Naive thymus-derived CD8-positive, alpha-beta T cell (primary cell): ENCODE measurements at regions not wholly inside any gene's neighbourhood (a gene's known extent, or its start where the extent isn't known, plus 50 kb on each side); places are given as distances from the start of the nearest gene placed in this dataset.

Experiments
- ATAC-seq, 2 donors: fragments of 150-1000 bp; cut with Tn5 transposase in 1 of 2; sonication (Bioruptor Pico), chemical (Tn5 transposase) in 1 of 2; 1 replicate in 1 of 2; 2 replicates in 1 of 2; pipeline ENCODE4 v1.10.0; 2021; ENCODE audit warnings: mild to moderate bottlenecking in 2 of 2, moderate library complexity in 2 of 2
- POLR2A ChIA-PET: fragments of 350-600 bp; sonication (Branson Sonifier 250); formaldehyde crosslinking; loops from one replicate; lab custom pipeline; 2021; ENCODE audit warnings: antibody characterized with exemption; lab: Charles Lee
- DNase-seq, 10 donors: peaks; one replicate each; pipeline versions ENCODE4 v3.0.0 to v3.0.0-alpha.2; 2020 to 2022
- H3K27ac Mint-ChIP-seq, 10 donors: one replicate each; pipeline ENCODE4 v1.8.0; 2020 to 2022; ENCODE audit warnings: mild to moderate bottlenecking in 10 of 10, mixed read lengths in 10 of 10, moderate library complexity in 4 of 10, inconsistent platforms in 1 of 10
- H3K27me3 Mint-ChIP-seq, 5 donors: one replicate each; pipeline ENCODE4 v1.8.0; 2021 to 2022; ENCODE audit warnings: mixed read lengths in 5 of 5
- H3K36me3 Mint-ChIP-seq, 3 donors: one replicate each; pipeline ENCODE4 v1.8.0; 2020 to 2022; ENCODE audit warnings: mixed read lengths in 3 of 3, mild to moderate bottlenecking in 2 of 3, inconsistent platforms in 1 of 3
- H3K4me1 Mint-ChIP-seq, 4 donors: one replicate each; pipeline ENCODE4 v1.8.0; 2021 to 2022; ENCODE audit warnings: mixed read lengths in 4 of 4
- H3K4me3 Mint-ChIP-seq, 10 donors: one replicate each; pipeline ENCODE4 v1.8.0; 2020 to 2022; ENCODE audit warnings: mild to moderate bottlenecking in 10 of 10, mixed read lengths in 10 of 10, moderate library complexity in 6 of 10, inconsistent platforms in 1 of 10
- H3K9me3 Mint-ChIP-seq, 9 donors: one replicate each; pipeline ENCODE4 v1.8.0; 2020 to 2022; ENCODE audit warnings: mixed read lengths in 9 of 9, mild to moderate bottlenecking in 3 of 9, inconsistent platforms in 1 of 9, moderate library complexity in 1 of 9

DNA sequence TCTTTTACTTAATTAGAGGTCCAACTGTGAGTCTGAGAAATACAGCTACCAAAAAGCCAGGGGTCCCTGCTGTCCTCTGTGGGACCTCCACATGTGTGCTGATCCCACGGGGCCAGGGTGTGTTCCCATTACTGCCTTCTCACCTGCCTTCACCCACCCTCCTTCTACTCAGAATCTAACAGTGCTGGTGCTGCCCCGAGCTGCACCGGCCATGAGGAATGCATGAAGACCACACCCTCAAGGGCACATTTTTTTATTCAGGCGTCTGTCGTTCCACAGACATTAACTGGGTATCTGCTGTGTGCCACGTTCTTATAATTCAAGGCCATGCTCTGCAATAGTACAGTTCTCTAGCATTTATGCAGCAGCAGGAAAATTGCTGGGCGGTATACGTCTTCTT, 188.5 kb upstream of the PFKP start:
- H3K9me3 Mint-ChIP-seq: no peaks in the 10 kb centered on the region
- ATAC-seq: no peak
- no peak overlapping the region for H3K4me3 Mint-ChIP-seq
- H3K27me3 Mint-ChIP-seq: peaks cover 0 to 11% (median 3%) of the 10 kb centered on the region in 5 donors
- DNase-seq: no peak
- H3K27ac Mint-ChIP-seq: no peak overlapping the region
- POLR2A ChIA-PET: no interaction called here
- no peaks in the 10 kb centered on the region for H3K36me3 Mint-ChIP-seq
- H3K4me1 Mint-ChIP-seq: no peaks in the 10 kb centered on the region

DNA sequence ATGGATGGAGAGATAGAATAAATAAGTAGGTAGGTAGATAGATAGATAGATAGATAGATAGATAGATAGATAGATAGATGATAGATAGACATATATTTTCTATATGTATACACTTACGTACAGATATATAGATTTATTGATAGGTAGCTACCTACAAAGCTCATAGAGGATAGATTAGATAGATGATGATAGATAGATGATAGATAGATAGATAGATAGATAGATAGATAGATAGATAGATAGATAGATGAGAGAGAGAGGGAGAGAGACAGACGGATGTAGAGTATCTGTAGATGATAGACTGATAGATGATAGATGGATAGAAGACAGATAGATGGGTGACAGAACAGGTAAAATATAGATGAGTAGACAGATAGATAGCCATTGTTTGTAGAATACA, 191.3 kb upstream of the PFKP start:
- no peak for DNase-seq
- Mint-ChIP-seq H3K4me3 (no peak overlapping the region), H3K27me3 (peaks cover 2 to 22% (median 10%) of the 10 kb centered on the region in 5 donors), H3K4me1 (no peaks in the 10 kb centered on the region), H3K9me3 (no peaks in the 10 kb centered on the region), H3K36me3 (no peaks in the 10 kb centered on the region), H3K27ac (no peak overlapping the region)
- no peak for ATAC-seq
- POLR2A ChIA-PET: no interaction called here

DNA sequence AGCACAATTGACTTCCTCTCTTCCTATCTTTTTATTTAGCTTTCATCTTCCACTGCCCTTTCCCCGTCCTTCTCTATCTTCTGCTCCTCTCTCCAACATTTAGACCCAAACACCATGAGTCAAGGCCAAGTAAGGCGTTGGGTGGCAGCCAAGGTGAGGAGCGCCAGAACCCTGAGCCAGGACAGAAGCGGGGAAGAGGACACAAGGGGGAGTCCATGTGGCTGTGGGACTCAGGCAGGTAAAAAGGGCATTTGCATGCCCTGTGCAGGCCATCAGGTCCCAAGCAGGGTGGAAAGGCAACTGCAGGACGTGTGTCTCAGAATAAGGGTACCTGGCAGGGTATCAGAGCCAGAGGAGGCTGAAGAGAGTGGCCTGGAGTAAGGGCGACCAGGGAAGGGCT, 192.4 kb upstream of the PFKP start:
- DNase-seq: no peak
- no peak overlapping the region for H3K27ac Mint-ChIP-seq
- ATAC-seq: no peak
- POLR2A ChIA-PET: no interaction called here
- H3K4me3 Mint-ChIP-seq: no peak overlapping the region
- no peaks in the 10 kb centered on the region for H3K4me1 Mint-ChIP-seq
- no peaks in the 10 kb centered on the region for H3K36me3 Mint-ChIP-seq
- peaks cover 4 to 15% (median 8%) of the 10 kb centered on the region in 5 donors for H3K27me3 Mint-ChIP-seq
- H3K9me3 Mint-ChIP-seq: no peaks in the 10 kb centered on the region

DNA sequence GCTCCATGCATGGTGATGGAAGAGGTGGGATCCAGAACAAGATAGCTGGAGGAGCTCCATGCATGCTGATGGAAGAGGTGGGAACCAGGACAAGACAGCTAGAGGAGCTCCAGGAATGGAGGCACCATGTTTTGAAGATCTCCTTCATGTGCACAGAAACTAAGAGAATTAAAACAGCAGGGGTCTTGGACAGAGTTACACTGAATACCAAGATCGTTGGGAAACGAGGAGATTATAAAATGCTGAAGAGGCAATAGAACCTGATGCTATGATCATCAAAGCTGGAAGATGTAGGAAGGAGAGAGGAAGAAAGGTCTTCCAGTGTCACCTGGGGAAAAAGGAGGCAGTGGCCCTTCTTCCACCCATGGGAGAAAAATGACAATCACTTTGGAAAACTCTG, 193.6 kb upstream of the PFKP start:
- no peaks in the 10 kb centered on the region for H3K36me3 Mint-ChIP-seq
- no peak for ATAC-seq
- POLR2A ChIA-PET: no interaction called here

DNA sequence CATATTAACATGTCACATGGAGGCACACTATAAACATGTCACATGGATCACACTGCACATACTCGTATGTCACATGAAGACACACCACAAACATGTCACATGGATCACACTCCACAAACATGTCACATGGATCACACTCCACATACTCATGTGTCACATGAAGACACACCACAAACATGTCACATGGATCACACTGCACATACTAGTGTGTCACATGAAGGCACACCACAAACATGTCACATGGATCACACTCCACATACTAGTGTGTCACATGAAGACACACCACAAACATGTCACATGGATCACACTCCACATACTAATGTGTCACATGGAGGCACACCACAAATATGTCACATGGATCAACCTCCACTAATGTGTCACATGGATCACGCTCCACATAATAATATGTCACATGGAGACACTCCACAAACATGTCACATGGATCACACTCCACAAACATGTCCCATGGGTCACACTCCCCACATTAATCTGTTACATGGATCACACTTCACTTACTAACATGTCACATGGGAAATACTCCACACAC, 195.6 kb upstream of the PFKP start:
- H3K27me3 Mint-ChIP-seq: peaks cover 5 to 44% (median 14%) of the 10 kb centered on the region in 5 donors
- POLR2A ChIA-PET: no interaction called here
- no peaks in the 10 kb centered on the region for H3K9me3 Mint-ChIP-seq
- no peak for ATAC-seq
- H3K4me1 Mint-ChIP-seq: no peaks in the 10 kb centered on the region
- H3K4me3 Mint-ChIP-seq: no peak overlapping the region
- no peaks in the 10 kb centered on the region for H3K36me3 Mint-ChIP-seq
- no peak for DNase-seq
- H3K27ac Mint-ChIP-seq: no peak overlapping the region

More for the DNA sequence above, 193.6 kb upstream of the PFKP start:
- Mint-ChIP-seq H3K4me3 (no peak overlapping the region), H3K9me3 (no peaks in the 10 kb centered on the region), H3K27ac (no peak overlapping the region), H3K27me3 (peaks cover 5 to 24% (median 7%) of the 10 kb centered on the region in 5 donors), H3K4me1 (no peaks in the 10 kb centered on the region)
- DNase-seq: no peak

DNA sequence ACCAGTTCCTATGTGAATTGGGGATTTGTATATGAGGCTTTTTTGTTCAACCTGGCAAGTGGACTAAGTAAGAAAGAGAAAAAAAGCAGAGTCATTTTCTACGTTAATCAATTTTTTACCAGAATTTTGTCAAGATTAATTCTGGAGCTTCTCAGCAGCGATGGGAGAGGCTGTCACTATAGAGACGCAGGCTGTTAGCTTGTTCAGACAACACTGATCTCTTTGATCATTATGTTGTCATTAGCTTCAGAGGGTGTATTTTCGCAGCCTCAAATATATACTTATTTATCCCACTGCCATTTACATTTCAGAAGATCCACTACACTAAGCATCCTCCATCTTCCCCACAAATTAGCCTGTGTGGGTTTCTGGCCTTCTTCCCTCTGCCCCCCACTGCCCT, 196.7 kb upstream of the PFKP start:
- H3K4me1 Mint-ChIP-seq: no peaks in the 10 kb centered on the region
- no peaks in the 10 kb centered on the region for H3K36me3 Mint-ChIP-seq
- POLR2A ChIA-PET: no interaction called here
- peaks cover 0 to 3% (median 0%) of the 10 kb centered on the region in 9 donors for H3K9me3 Mint-ChIP-seq
- no peak overlapping the region for H3K27ac Mint-ChIP-seq
- H3K4me3 Mint-ChIP-seq: no peak overlapping the region
- H3K27me3 Mint-ChIP-seq: peaks cover 5 to 44% (median 14%) of the 10 kb centered on the region in 5 donors
- no peak for DNase-seq
- ATAC-seq: no peak

DNA sequence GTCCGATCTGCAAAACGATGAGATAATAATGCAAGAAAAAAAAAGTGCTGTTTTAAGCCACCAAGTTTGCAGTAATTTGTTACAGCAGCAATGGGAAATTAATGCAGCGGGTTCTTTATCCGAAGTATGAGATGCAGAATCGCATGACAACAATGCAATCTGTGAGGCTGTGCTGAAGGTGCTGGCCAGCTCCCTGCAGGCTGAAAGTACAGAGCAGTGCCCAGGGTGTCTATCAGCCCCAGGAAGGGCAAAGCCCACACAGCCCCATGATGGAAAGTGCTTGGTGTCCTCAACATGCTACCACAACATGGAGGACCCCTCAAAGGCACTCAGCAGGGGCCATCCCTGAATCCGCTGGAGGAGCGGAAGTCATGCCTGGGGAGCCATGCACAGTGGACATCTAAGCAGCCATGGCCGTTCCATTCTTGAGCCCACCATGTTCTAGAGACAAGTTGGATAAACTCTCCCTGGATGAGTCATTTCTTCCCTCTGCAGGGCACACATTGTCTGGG, 199.5 kb upstream of the PFKP start:
- Mint-ChIP-seq H3K27me3 (peaks cover 4 to 38% (median 9%) of the 10 kb centered on the region in 5 donors), H3K9me3 (peaks cover 0 to 3% (median 0%) of the 10 kb centered on the region in 9 donors), H3K4me3 (no peak overlapping the region), H3K4me1 (no peaks in the 10 kb centered on the region), H3K36me3 (no peaks in the 10 kb centered on the region), H3K27ac (no peak overlapping the region)
- ATAC-seq (no peak), DNase-seq (no peak)
- POLR2A ChIA-PET: no interaction called here

DNA sequence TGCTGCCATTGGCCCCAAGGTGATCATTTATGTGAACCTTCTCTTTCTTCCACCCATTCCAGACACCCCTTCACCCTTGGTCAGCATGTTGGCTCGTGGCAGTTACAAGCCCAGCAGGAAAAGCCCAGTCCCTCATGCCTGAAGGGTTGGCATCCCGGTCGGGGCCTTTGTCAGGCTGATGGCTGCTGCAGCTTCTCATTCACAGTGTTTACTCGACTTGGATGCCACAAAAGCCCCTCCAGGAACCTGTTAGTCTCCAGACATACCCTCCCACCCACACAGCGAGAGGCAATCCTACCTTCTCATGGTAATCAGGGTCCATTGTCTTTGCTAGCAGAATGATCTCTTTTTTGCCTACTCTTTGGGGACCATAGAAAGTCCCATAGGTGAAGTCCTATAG, 200.8 kb upstream of the PFKP start:
- peaks cover 0 to 3% (median 0%) of the 10 kb centered on the region in 9 donors for H3K9me3 Mint-ChIP-seq
- H3K36me3 Mint-ChIP-seq: no peaks in the 10 kb centered on the region
- DNase-seq (no peak), ATAC-seq (no peak)
- H3K27ac Mint-ChIP-seq: no peak overlapping the region
- peaks cover 8 to 29% (median 10%) of the 10 kb centered on the region in 5 donors for H3K27me3 Mint-ChIP-seq
- no peak overlapping the region for H3K4me3 Mint-ChIP-seq
- POLR2A ChIA-PET: no interaction called here
- no peaks in the 10 kb centered on the region for H3K4me1 Mint-ChIP-seq

DNA sequence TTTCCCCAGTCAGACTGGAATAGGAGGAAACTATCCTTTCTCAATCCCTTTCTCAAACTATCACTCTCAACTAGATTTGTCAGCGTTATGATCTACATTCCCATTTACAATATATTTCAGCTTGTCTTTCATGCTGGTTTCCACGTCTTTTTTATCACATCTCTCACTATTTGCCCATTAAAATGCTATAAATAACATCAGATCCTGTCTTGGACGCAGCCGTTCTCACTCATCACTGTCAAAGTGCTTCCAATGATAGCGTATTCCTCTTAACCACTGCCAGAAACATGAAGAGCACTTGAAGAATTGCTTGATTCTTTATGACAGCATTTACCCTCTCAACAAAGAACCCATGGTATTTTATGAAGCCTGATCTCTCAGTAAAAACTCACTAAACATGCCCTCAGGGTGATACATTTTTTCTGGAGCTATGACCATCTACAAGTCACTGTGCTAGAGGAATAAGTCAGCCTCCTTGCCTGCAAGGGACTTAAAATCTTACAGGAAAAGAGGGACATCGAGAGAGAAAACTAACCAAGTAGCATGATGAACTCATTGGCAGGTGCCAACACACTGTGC, 205.6 kb upstream of the PFKP start:
- peak overlapping the region in 1 of 10 donors; percentile 1 for H3K27ac Mint-ChIP-seq
- no peak for DNase-seq
- no peaks in the 10 kb centered on the region for H3K36me3 Mint-ChIP-seq
- POLR2A ChIA-PET: no interaction called here
- H3K27me3 Mint-ChIP-seq: peaks cover 0 to 7% (median 2%) of the 10 kb centered on the region in 5 donors
- H3K4me3 Mint-ChIP-seq: no peak overlapping the region
- no peak for ATAC-seq
- peaks cover 0 to 3% (median 2%) of the 10 kb centered on the region in 9 donors for H3K9me3 Mint-ChIP-seq
- no peaks in the 10 kb centered on the region for H3K4me1 Mint-ChIP-seq

DNA sequence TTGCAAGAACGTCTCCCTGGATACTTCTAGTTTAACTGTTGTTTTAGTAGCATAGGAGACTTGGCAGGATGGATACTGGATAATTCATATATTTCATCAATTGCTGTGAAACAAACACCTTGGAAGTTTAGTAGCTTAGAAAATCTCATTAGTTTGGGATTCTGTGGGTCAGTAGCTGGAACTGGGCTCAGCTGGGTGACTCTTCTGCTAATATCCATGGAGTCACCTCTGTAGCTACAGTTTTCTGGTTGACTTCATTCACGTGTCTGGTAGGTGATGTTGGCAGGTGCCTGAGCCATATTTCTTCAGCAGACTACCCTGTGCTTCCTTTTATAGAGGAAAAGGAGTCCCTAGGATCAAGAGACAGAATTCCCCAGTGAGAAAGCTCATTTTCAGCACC, 208.9 kb upstream of the PFKP start:
- Mint-ChIP-seq H3K4me3 (no peak overlapping the region), H3K9me3 (peaks cover 0 to 3% (median 0%) of the 10 kb centered on the region in 9 donors), H3K36me3 (no peaks in the 10 kb centered on the region), H3K27ac (no peak overlapping the region), H3K27me3 (peaks cover 8 to 14% (median 12%) of the 10 kb centered on the region in 5 donors), H3K4me1 (no peaks in the 10 kb centered on the region)
- no peak for DNase-seq
- ATAC-seq: no peak
- POLR2A ChIA-PET: no interaction called here

DNA sequence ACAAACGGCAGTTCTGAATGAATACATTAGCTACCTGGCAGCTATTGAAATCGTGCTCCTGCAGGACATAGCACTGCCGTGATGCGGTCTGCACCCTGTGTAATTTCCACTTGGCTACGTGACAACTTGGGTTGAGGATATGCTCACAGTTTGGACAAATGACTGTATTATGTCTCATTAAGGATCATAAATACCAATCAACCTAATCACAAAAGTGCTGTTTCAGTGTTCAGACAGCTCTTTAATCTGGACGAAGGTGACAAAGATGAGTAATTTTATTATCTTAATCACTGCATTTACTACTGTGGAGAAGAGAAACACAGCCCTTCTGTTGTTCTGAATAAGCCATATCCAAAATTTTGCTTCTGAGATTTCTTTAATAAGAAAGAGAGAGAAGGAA, 210.8 kb upstream of the PFKP start:
- Mint-ChIP-seq H3K9me3 (peaks cover 0 to 3% (median 0%) of the 10 kb centered on the region in 9 donors), H3K4me3 (no peak overlapping the region), H3K27me3 (peaks cover 7 to 22% (median 12%) of the 10 kb centered on the region in 5 donors), H3K4me1 (no peaks in the 10 kb centered on the region), H3K27ac (no peak overlapping the region), H3K36me3 (no peaks in the 10 kb centered on the region)
- POLR2A ChIA-PET: no interaction called here
- DNase-seq: no peak
- ATAC-seq: no peak

DNA sequence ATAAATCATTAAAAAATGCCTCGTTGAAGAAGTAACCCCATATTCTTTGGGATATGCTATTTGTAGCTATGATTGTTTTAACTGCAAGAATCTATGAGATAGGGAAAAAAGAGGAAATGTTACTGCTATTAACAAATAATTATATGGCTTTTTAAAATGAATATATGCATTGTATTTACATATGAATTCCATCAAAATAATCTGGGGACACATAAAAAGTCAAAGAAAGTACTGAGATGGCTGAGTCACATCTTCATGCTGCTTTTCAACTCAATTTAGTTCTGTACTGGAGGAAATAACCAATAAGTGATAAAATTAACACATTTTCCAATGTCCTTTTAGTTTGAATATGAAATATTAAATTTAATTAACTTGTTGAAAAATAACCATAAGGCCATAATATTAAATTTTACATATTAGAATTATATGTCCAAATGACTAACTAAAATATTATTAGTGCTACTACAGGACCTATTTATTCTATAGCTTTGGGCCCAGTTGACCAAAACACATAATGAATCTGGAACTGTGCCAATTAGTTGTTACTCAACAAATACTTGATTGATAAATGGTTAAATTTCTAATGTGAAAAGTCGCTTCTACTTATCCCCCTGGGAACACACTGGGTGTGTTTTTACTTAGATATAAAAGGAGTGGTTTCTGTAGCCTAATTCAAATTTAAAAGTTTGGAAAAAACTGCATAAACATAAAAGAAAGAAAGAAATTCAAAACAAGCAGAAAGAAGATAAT, 214.6 kb upstream of the PFKP start:
- ATAC-seq: no peak
- Mint-ChIP-seq H3K36me3 (no peaks in the 10 kb centered on the region), H3K27me3 (peaks cover 6 to 22% (median 12%) of the 10 kb centered on the region in 5 donors), H3K9me3 (peaks cover 0 to 1% (median 0%) of the 10 kb centered on the region in 9 donors), H3K4me3 (no peak overlapping the region), H3K27ac (no peak overlapping the region), H3K4me1 (no peaks in the 10 kb centered on the region)
- POLR2A ChIA-PET: no interaction called here
- DNase-seq: no peak

DNA sequence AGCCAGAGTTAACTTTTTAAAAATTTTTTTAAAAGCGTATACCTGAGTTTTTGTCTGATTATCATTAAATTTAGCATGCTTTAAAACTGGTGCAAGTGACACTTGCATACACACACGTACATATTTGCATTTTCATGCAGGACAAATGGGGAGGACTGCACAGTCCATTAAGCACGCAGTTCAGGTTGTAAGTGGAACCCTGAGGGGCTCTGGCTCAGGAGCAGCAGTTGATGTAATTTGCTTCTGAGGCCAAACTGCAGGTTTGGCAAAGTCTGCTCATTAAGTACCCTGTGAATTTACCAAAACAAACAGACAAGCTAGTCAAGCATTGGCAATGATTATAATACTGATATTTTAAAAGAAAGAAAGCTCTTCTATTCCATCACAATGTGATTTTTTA, 215.8 kb upstream of the PFKP start:
- Mint-ChIP-seq H3K27me3 (peaks cover 6 to 22% (median 12%) of the 10 kb centered on the region in 5 donors), H3K36me3 (no peaks in the 10 kb centered on the region), H3K4me1 (no peaks in the 10 kb centered on the region), H3K4me3 (no peak overlapping the region), H3K27ac (no peak overlapping the region), H3K9me3 (peaks cover 0 to 1% (median 0%) of the 10 kb centered on the region in 9 donors)
- POLR2A ChIA-PET: no interaction called here
- DNase-seq (no peak), ATAC-seq (no peak)
